SK-N-SH (cell line): ENCODE measurements at regions not wholly inside any gene's neighbourhood (a gene's known extent, or its start where the extent isn't known, plus 50 kb on each side); places are given as distances from the start of the nearest gene placed in this dataset.

Experiments
- CTCF ChIA-PET: fragments of 300-600, 350-600 bp; formaldehyde crosslinking; extraction: SDS; loops from one replicate; lab custom pipeline; 2021; lab: Yijun Ruan, JAX
- POLR2A ChIA-PET: fragments of 350-600 bp; sonication (Branson Sonifier 250); formaldehyde crosslinking; extraction: SDS; loops from one replicate; lab custom pipeline; 2020; ENCODE audit warnings: antibody characterized with exemption, inconsistent platforms; lab: Yijun Ruan, JAX
- DNase-seq: peaks from one replicate; pipeline ENCODE4 v3.0.0; 2012
- H2AFZ ChIP-seq: fragments of 200-600 bp; sonication (generic); 2 replicates; pipeline ENCODE4 v1.8.1; 2016; ENCODE audit warnings: antibody characterized with exemption, mild to moderate bottlenecking, low read depth
- H3F3A ChIP-seq: fragments of 200-600 bp; sonication (generic); replicated peaks from 2 replicates; pipeline ENCODE3; 2016; ENCODE audit warnings: antibody characterized with exemption, mild to moderate bottlenecking; ENCODE audit not compliant: insufficient read depth
- H3K27ac ChIP-seq, 2 experiments: fragments of 200-500 bp in 1 of 2; fragments of 200-600 bp in 1 of 2; sonication (Bioruptor generic) in 1 of 2; sonication (generic), shearing (Covaris generic) in 1 of 2; 2 replicates each; pipeline versions ENCODE4 v1.5.1 to v1.6.1; 2014 to 2016; ENCODE audit warnings: low read depth in 2 of 2, inconsistent platforms in 1 of 2, low read length in 1 of 2, mild to moderate bottlenecking in 1 of 2, mixed read lengths in 1 of 2
- H3K27me3 ChIP-seq: fragments of 200-600 bp; sonication (generic), shearing (Covaris generic); 2 replicates; pipeline ENCODE4 v1.6.1; 2016; ENCODE audit warnings: mixed run types; ENCODE audit not compliant: insufficient read depth
- H3K36me3 ChIP-seq, 2 experiments: fragments of 200-500 bp in 1 of 2; fragments of 200-600 bp in 1 of 2; sonication (Bioruptor generic) in 1 of 2; sonication (generic) in 1 of 2; replicated peaks in 1 of 2; 2 replicates each; pipeline versions ENCODE3 to v1.5.1; 2014 to 2016; ENCODE audit warnings: low read length in 1 of 2, mild to moderate bottlenecking in 1 of 2; ENCODE audit not compliant: insufficient read depth in 2 of 2, control insufficient read depth in 1 of 2
- H3K4me1 ChIP-seq, 2 experiments: fragments of 200-500 bp in 1 of 2; fragments of 200-600 bp in 1 of 2; sonication (Bioruptor generic) in 1 of 2; sonication (generic), shearing (Covaris generic) in 1 of 2; 2 replicates each; pipeline versions ENCODE4 v1.5.1 to v1.6.1; 2014 to 2016; ENCODE audit warnings: low read depth in 1 of 2, low read length in 1 of 2, mixed run types in 1 of 2; ENCODE audit not compliant: insufficient read depth in 2 of 2, control insufficient read depth in 1 of 2
- H3K4me2 ChIP-seq: fragments of 200-600 bp; sonication (generic), shearing (Covaris generic); 2 replicates; pipeline ENCODE4 v1.6.1; 2017; ENCODE audit warnings: mixed run types
- H3K4me3 ChIP-seq, 2 experiments: fragments of 200-500 bp in 1 of 2; fragments of 200-600 bp in 1 of 2; sonication (Bioruptor generic) in 1 of 2; sonication (generic), shearing (Covaris generic) in 1 of 2; 2 replicates each; pipeline versions ENCODE4 v1.5.1 to v1.8.1; 2014 to 2016; ENCODE audit warnings: low read depth in 2 of 2, inconsistent platforms in 1 of 2, low read length in 1 of 2, mild to moderate bottlenecking in 1 of 2, mixed read lengths in 1 of 2, moderate library complexity in 1 of 2
- H3K79me2 ChIP-seq: fragments of 200-600 bp; sonication (generic); 2 replicates; pipeline ENCODE4 v1.8.1; 2017; ENCODE audit warnings: mild to moderate bottlenecking; ENCODE audit not compliant: insufficient read depth
- H3K9ac ChIP-seq: fragments of 200-600 bp; sonication (generic); 2 replicates; pipeline ENCODE4 v1.6.1; 2017; ENCODE audit warnings: mixed run types
- H3K9me2 ChIP-seq: fragments of 200-600 bp; sonication (generic); 2 replicates; pipeline ENCODE4 v1.6.1; 2017; ENCODE audit warnings: mixed run types
- H3K9me3 ChIP-seq: fragments of 200-600 bp; sonication (generic); 2 replicates; pipeline ENCODE4 v1.6.1; 2017; ENCODE audit warnings: mixed run types, mild to moderate bottlenecking, moderate library complexity
- H4K20me1 ChIP-seq: fragments of 200-600 bp; sonication (generic); 2 replicates; pipeline ENCODE4 v1.6.1; 2017; ENCODE audit warnings: mild to moderate bottlenecking, mixed run types; ENCODE audit not compliant: insufficient read depth
- CHD2 ChIP-seq: fragments of 150-350 bp; IDR thresholded peaks from 2 replicates; pipeline ENCODE4 v1.6.1; 2018; ENCODE audit warnings: low read length; ENCODE audit not compliant: partially characterized antibody
- EP300 ChIP-seq, 2 experiments: IDR thresholded peaks; 2 replicates each; pipeline versions ENCODE4 v1.4.0 to v1.6.1; 2012; ENCODE audit warnings: borderline replicate concordance in 1 of 2, low read depth in 1 of 2, low read length in 1 of 2
- FOSL2 ChIP-seq: IDR thresholded peaks from 2 replicates; pipeline ENCODE4 v1.4.0; 2012; ENCODE audit warnings: low read depth, mild to moderate bottlenecking, moderate library complexity, borderline replicate concordance
- FOXJ3 ChIP-seq: sonication (generic); formaldehyde crosslinking; IDR thresholded peaks from 2 replicates; pipeline ENCODE4 v1.5.1; 2020; ENCODE audit warnings: mild to moderate bottlenecking, missing genetic modification reagents
- FOXM1 ChIP-seq: IDR thresholded peaks from 2 replicates; pipeline ENCODE4 v1.4.0; 2012; ENCODE audit warnings: low read depth, mild to moderate bottlenecking
- IRF3 ChIP-seq: fragments of 150-350 bp; IDR thresholded peaks from 2 replicates; pipeline ENCODE4 v1.6.1; 2016; ENCODE audit warnings: mild to moderate bottlenecking, low read depth, low read length
- NRF1 ChIP-seq: IDR thresholded peaks from 2 replicates; pipeline ENCODE4 v1.6.1; 2012; ENCODE audit warnings: low read depth, mild to moderate bottlenecking, low read length
- RCOR1 ChIP-seq: fragments of 150-350 bp; IDR thresholded peaks from 2 replicates; pipeline ENCODE4 v1.6.1; 2017; ENCODE audit warnings: antibody characterized with exemption, low read length
- SIN3A ChIP-seq: IDR thresholded peaks from 2 replicates; pipeline ENCODE4 v1.6.1; 2012; ENCODE audit warnings: low read depth, mild to moderate bottlenecking, low read length, moderate library complexity, borderline replicate concordance
- SMC3 ChIP-seq: IDR thresholded peaks from 2 replicates; pipeline ENCODE4 v1.6.1; 2012; ENCODE audit warnings: low read depth, low read length, improper control_type of control experiment
- TAF1 ChIP-seq: IDR thresholded peaks from 2 replicates; pipeline ENCODE4 v1.6.1; 2012; ENCODE audit warnings: low read depth, mild to moderate bottlenecking, low read length, moderate library complexity, borderline replicate concordance
- TCF12 ChIP-seq: IDR thresholded peaks from 2 replicates; pipeline ENCODE4 v1.4.0; 2012
- YY1 ChIP-seq: IDR thresholded peaks from 2 replicates; pipeline ENCODE4 v1.4.0; 2012; ENCODE audit warnings: low read depth, mild to moderate bottlenecking
- WGBS: methylation state at CpG from one replicate; pipeline ENCODE4 v1.1.6; 2017; ENCODE audit warnings: low lambda C conversion rate; 5-methylcytosine and 5-hydroxymethylcytosine counted together
- TF ChIP-seq, protein P1 (sequence below): IDR thresholded peaks from 2 replicates; pipeline ENCODE4; 2012
- TF ChIP-seq, protein P2 (sequence below): IDR thresholded peaks from 2 replicates; pipeline ENCODE4 v1.6.1; 2012; ENCODE audit warnings: mild to moderate bottlenecking, low read depth, low read length, moderate library complexity
- TF ChIP-seq, protein P3 (sequence below): IDR thresholded peaks from 2 replicates; pipeline ENCODE4 v1.4.0; 2012; ENCODE audit warnings: low read depth, borderline replicate concordance
- TF ChIP-seq, protein P4 (sequence below): fragments of 150-350 bp; IDR thresholded peaks from 2 replicates; pipeline ENCODE4 v1.6.1; 2017; ENCODE audit warnings: antibody characterized with exemption, low read length, low read depth, borderline replicate concordance
- TF ChIP-seq, protein P5 (sequence below): IDR thresholded peaks from 2 replicates; pipeline ENCODE4 v1.4.0; 2012; ENCODE audit warnings: low read depth
- TF ChIP-seq, protein P6 (sequence below): IDR thresholded peaks from 2 replicates; pipeline ENCODE4 v1.4.0; 2012; ENCODE audit warnings: low read depth, borderline replicate concordance

DNA sequence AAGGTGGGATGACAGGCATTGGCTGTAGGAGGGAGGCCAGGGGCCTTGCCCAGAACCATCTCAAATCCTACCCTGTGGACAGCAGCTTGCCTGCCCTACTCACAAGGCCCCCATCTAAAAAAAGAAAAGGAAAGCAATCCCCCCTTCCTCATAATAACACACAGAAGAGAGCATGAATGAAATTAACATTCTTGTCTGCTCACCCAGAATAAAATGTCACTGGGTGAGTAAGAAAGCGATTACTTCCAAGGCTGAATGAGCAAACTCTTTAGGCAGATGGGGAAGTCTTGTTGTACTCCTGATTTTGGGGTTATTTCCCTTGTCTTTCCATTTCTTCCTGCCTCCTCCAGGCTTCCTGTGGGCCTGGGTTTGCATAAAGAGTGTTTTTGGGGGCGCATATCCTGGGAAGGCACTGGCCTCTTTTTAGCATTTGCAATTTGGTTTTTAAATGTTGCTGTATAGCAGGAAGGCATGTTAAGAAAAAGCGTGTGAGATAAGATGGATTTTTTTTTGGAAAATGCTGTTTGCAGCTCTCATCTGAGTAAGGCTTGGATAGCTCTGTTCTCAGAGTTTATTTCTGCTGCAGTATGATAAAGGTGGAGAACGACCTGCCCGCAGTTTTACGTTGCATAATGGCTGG, 248.3 kb upstream of the GATB start (continued):
- TF ChIP-seq, protein P1, sequence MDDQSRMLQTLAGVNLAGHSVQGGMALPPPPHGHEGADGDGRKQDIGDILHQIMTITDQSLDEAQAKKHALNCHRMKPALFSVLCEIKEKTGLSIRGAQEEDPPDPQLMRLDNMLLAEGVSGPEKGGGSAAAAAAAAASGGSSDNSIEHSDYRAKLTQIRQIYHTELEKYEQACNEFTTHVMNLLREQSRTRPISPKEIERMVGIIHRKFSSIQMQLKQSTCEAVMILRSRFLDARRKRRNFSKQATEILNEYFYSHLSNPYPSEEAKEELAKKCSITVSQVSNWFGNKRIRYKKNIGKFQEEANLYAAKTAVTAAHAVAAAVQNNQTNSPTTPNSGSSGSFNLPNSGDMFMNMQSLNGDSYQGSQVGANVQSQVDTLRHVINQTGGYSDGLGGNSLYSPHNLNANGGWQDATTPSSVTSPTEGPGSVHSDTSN, result no peak
- no peak for TF ChIP-seq TAF1

DNA sequence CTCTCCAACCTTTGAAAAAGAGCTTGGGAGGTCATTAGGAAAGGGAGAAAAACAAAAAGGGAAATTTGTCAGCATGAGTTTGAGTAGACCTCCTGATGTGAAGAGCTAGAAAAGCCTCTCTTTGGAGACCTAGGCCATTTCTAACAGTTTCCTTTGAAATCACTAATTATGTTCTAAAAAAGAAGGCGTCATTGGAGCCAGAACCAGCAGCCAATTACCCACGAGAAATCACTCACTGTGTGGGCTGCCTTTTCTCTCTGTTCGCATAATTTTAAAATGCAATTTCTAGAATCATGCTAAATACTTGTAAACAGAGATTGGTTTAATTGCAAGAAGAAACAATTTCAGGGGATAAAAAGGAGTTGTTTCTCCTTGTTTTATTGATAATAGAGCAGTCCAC, 246.3 kb upstream of the GATB start:
- Histone ChIP-seq H3K4me2 (no peak overlapping the region), H4K20me1 (no peaks in the 10 kb centered on the region), H3K36me3 (no peaks in the 10 kb centered on the region), H3F3A (no peaks in the 10 kb centered on the region), H2AFZ (no peak overlapping the region), H3K4me1 (no peaks in the 10 kb centered on the region), H3K9ac (no peak overlapping the region), H3K9me2 (no peaks in the 10 kb centered on the region), H3K4me3 (no peak overlapping the region), H3K27me3 (0 out of 2 replicates have a peak, but pooled peaks cover 10% of the 10 kb centered on the region), H3K27ac (no peak overlapping the region), H3K79me2 (no peaks in the 10 kb centered on the region), H3K9me3 (no peaks in the 10 kb centered on the region)
- POLR2A ChIA-PET, result no interaction called here
- WGBS, result 33% methylated on average over 3 of the region's 3 CpGs
- CTCF ChIA-PET, result no interaction called here
- no peak for DNase-seq
- TF ChIP-seq TCF12 (no peak), YY1 (no peak), NRF1 (no peak), SIN3A (no peak), CHD2 (no peak), IRF3 (no peak), FOXM1 (no peak), FOXJ3 (CRISPR knock-in tag) (no peak), RCOR1 (no peak), SMC3 (no peak), EP300 (IDR thresholded peaks at IDR 0.05; ENCODE audit: borderline replicate concordance in 1 of 2, low read depth in 1 of 2, low read length in 1 of 2) (no peak), TAF1 (no peak), FOSL2 (no peak)
- TF ChIP-seq, protein P2, sequence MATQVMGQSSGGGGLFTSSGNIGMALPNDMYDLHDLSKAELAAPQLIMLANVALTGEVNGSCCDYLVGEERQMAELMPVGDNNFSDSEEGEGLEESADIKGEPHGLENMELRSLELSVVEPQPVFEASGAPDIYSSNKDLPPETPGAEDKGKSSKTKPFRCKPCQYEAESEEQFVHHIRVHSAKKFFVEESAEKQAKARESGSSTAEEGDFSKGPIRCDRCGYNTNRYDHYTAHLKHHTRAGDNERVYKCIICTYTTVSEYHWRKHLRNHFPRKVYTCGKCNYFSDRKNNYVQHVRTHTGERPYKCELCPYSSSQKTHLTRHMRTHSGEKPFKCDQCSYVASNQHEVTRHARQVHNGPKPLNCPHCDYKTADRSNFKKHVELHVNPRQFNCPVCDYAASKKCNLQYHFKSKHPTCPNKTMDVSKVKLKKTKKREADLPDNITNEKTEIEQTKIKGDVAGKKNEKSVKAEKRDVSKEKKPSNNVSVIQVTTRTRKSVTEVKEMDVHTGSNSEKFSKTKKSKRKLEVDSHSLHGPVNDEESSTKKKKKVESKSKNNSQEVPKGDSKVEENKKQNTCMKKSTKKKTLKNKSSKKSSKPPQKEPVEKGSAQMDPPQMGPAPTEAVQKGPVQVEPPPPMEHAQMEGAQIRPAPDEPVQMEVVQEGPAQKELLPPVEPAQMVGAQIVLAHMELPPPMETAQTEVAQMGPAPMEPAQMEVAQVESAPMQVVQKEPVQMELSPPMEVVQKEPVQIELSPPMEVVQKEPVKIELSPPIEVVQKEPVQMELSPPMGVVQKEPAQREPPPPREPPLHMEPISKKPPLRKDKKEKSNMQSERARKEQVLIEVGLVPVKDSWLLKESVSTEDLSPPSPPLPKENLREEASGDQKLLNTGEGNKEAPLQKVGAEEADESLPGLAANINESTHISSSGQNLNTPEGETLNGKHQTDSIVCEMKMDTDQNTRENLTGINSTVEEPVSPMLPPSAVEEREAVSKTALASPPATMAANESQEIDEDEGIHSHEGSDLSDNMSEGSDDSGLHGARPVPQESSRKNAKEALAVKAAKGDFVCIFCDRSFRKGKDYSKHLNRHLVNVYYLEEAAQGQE, result no peak
- TF ChIP-seq, protein P3, sequence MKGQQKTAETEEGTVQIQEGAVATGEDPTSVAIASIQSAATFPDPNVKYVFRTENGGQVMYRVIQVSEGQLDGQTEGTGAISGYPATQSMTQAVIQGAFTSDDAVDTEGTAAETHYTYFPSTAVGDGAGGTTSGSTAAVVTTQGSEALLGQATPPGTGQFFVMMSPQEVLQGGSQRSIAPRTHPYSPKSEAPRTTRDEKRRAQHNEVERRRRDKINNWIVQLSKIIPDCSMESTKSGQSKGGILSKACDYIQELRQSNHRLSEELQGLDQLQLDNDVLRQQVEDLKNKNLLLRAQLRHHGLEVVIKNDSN, result no peak
- TF ChIP-seq, protein P4, sequence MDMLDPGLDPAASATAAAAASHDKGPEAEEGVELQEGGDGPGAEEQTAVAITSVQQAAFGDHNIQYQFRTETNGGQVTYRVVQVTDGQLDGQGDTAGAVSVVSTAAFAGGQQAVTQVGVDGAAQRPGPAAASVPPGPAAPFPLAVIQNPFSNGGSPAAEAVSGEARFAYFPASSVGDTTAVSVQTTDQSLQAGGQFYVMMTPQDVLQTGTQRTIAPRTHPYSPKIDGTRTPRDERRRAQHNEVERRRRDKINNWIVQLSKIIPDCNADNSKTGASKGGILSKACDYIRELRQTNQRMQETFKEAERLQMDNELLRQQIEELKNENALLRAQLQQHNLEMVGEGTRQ, result no peak
- TF ChIP-seq, protein P5, sequence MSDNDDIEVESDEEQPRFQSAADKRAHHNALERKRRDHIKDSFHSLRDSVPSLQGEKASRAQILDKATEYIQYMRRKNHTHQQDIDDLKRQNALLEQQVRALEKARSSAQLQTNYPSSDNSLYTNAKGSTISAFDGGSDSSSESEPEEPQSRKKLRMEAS, result no peak
- TF ChIP-seq, protein P6, sequence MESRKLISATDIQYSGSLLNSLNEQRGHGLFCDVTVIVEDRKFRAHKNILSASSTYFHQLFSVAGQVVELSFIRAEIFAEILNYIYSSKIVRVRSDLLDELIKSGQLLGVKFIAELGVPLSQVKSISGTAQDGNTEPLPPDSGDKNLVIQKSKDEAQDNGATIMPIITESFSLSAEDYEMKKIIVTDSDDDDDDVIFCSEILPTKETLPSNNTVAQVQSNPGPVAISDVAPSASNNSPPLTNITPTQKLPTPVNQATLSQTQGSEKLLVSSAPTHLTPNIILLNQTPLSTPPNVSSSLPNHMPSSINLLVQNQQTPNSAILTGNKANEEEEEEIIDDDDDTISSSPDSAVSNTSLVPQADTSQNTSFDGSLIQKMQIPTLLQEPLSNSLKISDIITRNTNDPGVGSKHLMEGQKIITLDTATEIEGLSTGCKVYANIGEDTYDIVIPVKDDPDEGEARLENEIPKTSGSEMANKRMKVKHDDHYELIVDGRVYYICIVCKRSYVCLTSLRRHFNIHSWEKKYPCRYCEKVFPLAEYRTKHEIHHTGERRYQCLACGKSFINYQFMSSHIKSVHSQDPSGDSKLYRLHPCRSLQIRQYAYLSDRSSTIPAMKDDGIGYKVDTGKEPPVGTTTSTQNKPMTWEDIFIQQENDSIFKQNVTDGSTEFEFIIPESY, result no peak
